ENCODE measurements at regions not wholly inside any gene's neighbourhood (a gene's known extent, or its start where the extent isn't known, plus 50 kb on each side); places are given as distances from the start of the nearest gene placed in this dataset.

DNA sequence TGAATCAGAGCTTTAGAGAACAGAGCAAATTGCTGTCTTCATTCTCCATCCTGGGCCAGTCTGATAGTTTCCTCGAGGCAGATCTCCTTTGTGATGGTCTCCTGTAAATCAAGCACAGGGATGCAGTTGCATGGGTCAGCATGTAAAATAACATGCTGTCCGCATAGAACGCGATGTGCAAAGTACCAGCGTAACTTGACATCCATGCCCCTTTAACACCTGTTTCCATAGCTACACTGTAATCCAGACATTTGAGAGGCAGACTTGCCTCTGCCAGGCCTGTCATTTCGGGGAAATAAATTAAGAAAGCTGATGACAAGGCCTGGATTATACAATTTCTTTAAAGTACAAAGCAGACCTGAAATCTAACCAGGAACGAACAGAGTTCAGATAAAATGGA lies 413.5 kb downstream of the TLE4 start:
- no peak overlapping the region for H3K4me3 ChIP-seq (ENCODE audit: low read depth, low read length)
- TF ChIP-seq, protein P1, sequence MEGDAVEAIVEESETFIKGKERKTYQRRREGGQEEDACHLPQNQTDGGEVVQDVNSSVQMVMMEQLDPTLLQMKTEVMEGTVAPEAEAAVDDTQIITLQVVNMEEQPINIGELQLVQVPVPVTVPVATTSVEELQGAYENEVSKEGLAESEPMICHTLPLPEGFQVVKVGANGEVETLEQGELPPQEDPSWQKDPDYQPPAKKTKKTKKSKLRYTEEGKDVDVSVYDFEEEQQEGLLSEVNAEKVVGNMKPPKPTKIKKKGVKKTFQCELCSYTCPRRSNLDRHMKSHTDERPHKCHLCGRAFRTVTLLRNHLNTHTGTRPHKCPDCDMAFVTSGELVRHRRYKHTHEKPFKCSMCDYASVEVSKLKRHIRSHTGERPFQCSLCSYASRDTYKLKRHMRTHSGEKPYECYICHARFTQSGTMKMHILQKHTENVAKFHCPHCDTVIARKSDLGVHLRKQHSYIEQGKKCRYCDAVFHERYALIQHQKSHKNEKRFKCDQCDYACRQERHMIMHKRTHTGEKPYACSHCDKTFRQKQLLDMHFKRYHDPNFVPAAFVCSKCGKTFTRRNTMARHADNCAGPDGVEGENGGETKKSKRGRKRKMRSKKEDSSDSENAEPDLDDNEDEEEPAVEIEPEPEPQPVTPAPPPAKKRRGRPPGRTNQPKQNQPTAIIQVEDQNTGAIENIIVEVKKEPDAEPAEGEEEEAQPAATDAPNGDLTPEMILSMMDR (IDR thresholded peaks at IDR 0.05; ENCODE audit: low read depth, low read length, missing control alignments): no peak
- no peak for DNase-seq (ENCODE audit: low read depth)

DNA sequence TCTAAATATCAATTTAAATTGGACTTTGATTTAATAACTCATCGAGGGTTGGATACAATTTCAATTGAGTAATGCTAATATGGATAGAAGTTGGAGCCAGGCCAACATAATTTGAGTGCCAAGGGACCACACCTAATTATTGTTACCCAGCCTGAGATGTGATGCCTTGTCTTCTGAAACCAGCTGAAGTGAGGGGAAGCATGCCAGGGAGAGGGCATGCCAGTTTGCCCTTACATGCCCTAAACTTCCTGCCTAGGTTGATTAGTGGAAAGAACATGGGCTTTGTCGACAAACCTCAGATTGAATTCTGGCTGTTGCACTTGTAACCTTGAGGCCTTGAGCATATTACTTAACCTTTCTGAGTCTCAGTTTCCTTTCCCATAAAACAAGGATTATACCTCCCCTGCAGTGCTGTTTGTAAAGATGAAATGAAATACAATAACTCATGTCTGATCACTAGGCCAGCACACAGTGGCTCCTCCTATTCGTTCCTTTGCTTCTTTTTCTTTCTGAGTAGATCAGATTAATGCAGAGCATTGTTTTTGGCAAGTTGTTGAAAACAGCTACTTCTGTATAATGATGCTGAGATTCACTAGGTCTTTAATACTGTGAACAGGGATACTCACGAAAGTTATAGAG lies 412.8 kb downstream of the TLE4 start:
- no peak overlapping the region for H3K4me3 ChIP-seq (ENCODE audit: low read depth, low read length)
- TF ChIP-seq, protein P1 (IDR thresholded peaks at IDR 0.05; ENCODE audit: low read depth, low read length, missing control alignments): no peak
- no peak for DNase-seq (ENCODE audit: low read depth)

DNA sequence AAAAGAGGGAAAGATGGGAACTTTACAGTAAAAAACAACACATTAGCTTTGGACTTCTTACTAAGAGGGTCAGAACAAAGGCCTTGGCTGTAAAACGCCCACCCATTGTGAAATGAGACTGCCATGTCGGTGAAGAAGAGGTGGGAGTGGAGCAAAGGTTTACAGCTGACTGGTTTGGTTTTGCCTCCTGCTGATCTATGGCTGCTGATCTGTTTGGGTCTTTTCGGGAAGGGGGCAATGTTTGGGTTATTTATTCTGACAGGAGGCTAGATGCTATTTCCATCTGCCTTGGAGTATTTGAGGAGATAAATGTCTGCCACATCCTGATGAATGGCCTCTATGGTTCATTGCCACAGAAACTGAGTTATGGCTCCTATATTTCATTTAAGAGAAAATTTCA lies 408.7 kb downstream of the TLE4 start:
- H3K4me3 ChIP-seq (ENCODE audit: low read depth, low read length): no peak overlapping the region
- DNase-seq (ENCODE audit: low read depth): no peak
- TF ChIP-seq, protein P1 (IDR thresholded peaks at IDR 0.05; ENCODE audit: low read depth, low read length, missing control alignments): no peak

DNA sequence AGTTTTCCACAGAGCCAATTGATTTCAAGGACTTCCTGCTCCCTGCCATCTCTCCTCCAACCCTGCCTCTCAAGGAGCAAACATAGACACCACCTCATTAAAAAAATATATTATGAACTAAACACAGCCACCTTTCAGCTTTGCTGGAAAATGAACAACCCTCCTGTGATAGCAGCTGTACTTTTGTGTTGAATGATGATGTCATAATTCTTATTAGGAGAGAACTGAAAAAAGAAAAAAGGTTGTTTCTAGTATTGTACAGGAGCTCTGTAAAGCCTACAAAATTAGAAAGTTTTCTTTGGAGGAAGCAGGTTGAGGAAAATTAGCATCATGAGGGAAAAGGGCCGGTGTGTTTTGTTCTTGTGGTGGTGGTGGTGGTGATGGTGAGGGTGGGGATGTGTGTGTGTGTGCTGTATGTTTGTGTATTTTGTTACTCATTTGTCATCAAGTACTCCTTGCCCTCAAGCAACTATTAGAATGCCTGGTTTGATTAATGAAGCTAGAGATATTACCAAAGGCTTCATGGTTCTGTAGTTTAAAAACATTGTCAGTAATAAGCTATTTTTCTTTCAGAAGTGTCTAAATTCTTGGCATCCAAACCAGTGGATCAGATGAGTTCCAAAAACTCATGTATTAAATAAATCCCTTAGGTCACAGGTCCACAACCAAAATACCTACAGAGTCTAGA lies 405.9 kb downstream of the TLE4 start:
- TF ChIP-seq, protein P1 (IDR thresholded peaks at IDR 0.05; ENCODE audit: low read depth, low read length, missing control alignments): no peak
- no peak overlapping the region for H3K4me3 ChIP-seq (ENCODE audit: low read depth, low read length)
- no peak for DNase-seq (ENCODE audit: low read depth)

DNA sequence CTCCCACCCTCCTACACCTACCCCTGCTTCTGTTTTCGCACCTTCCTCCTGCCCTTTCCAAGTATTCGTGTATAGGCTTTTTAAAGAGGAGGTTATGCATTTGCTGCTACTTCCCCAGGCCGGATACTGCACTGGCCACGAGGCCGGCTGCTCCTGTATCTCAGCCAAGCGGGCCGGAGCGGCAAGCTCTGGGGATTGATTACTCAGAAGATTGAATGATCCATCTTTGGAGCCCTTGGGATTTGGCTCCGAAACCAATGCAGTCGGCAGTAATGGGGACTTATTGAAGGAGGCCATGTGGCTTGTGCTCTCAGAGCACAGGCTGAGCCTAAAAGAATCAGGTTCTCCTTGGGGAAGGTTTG lies 405.3 kb downstream of the TLE4 start:
- TF ChIP-seq, protein P1 (IDR thresholded peaks at IDR 0.05; ENCODE audit: low read depth, low read length, missing control alignments): no peak
- H3K4me3 ChIP-seq (ENCODE audit: low read depth, low read length): no peak overlapping the region
- DNase-seq (ENCODE audit: low read depth): no peak

DNA sequence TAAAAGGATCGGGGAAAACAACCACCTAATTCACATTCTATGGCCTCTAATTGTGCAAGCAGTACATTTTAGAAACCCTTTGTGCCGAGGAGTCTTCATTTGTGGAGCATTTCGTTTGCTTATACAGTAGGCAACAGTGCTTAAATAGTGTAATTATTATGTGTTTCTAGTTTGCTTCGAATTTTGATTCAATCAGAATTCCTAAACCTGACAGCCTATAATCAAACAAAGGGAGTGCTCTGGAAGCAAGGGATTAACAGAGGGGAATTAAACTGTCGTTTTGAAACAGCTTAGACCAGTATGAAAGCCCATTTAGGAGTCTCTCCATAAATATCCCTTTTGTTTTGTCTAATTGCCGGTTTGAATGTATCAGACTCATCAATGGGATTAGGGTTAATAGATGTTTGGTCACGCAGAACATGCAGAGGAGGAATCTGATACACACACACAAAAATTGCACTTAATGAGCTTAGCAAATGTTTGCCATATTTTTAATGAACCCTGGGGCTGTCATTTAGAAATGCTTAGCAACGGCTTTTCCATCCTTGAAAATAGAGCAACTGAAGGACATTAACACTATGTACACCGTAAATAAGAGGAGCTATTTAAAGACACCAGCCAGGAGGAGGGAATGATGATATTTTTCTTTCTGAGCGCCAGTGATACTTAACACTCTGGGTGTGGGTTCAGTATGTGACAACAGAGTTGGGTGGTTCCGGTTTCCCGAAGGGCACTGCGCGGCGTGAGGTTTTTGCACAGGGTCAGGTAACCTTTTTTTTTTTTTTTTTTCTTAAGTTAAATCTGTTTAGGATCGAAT lies 404.7 kb downstream of the TLE4 start:
- TF ChIP-seq, protein P1 (IDR thresholded peaks at IDR 0.05; ENCODE audit: low read depth, low read length, missing control alignments): no peak
- H3K4me3 ChIP-seq (ENCODE audit: low read depth, low read length): no peak overlapping the region
- no peak for DNase-seq (ENCODE audit: low read depth)
